ENCODE measurements at regions not wholly inside any gene's neighbourhood (a gene's known extent, or its start where the extent isn't known, plus 50 kb on each side); places are given as distances from the start of the nearest gene placed in this dataset.

GRCh38 chr2:163802284-163802683 is 66.5 kb upstream of the FIGN start:
- DNase-seq = no peak

DNA sequence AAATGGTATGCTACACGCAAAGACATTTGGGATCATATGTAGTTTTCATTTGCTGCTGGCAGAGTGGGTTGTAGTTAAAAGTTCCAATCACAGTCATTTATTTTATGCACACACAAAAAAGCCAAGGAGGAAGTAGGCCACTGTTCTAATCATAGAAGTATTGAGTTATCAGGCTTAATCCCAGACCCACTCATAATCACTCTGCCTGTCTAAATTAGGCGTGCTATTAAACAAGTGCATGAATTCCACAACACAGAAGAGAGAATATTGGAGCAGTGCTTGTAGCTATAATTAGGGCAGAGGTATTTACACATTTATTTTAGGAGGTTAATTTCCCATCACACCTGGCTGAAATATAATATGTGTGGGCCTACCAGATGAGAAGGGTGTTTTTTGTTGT is 65.7 kb upstream of the FIGN start:
- no peak for DNase-seq

- DNase-seq = no peak
Measured at GRCh38 chr2:163800951-163801381, 65.2 kb upstream of the FIGN start.

- DNase-seq = no peak
Measured at GRCh38 chr2:163799807-163800206, 64.0 kb upstream of the FIGN start.

DNA sequence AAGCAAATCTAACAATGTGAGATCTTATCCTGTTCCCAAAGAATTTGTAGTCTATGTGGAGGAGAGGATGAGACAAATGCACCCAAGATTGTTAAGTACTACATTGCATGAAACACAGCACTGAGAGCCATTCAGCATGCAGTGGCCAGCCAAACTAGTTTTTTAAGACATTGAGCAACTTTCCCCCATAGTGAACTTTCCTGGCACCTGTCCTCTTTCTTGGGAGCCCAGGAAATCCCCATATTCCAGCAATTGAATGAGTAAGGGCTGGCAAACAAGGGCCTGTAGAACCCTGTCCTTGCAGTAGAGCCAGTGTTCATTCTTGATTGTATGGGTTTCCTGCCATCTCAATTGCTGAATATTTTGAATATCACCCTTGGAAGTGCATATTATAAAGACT is 58.8 kb upstream of the FIGN start:
- no peak for DNase-seq
